ENCODE measurements at regions not wholly inside any gene's neighbourhood (a gene's known extent, or its start where the extent isn't known, plus 50 kb on each side); places are given as distances from the start of the nearest gene placed in this dataset.

DNA sequence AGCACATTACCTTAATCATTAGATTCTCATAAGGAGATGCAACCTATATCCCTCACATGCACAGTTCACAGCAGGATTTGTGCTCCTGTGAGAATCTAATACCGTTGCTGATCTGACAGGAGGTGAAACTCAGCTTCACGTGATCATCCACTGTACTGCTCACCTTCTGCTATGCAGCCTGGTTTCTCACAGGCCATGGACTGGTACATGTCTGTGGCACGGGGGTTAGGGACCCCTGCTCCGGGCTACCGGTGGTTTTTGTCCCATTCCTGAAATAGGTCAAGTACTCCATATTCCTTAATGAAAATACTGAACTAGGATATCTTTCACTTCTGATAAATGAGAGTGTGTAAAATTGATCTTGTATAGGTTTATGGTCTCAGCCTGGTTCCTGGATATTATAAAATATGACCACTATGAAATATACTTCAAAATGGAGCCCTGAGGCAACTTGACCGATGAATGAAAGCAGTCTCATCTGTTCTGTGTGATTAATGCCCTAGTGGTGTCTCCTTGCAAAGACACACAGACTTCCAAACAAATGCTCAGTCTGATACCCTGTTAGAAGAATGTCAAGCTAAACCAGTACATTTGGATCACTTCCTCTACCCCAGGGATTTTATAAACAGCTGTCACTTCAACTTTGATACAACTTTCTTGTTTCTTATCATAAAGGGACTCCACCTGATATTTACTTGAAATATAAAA, 492.9 kb upstream of the ANO3 start:
- no peak for DNase-seq
- TF ChIP-seq POLR2A (IDR thresholded peaks at IDR 0.05; ENCODE audit: low read length) (no peak), GATA1 (IDR thresholded peaks at IDR 0.05; ENCODE audit: low read depth, low read length) (no peak)

DNA sequence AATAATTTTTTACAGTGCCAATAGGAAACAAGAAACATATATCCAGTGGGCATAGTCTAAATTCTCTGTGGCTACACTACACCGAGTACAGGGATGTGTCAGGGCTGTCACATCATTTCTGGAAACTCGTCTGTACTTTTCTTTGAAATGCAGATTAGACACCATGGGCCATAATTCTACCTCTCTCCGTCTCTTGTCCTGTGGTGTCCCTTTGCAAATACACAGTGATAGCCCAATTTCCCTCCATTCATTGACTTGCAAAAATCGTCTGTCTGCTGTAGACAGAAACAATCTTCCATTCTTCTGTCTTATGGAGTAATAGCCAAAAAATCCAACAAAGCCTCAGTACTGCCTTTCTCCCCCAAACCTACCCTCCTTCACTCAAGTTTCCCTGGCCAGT, 487.1 kb upstream of the ANO3 start:
- no peak for DNase-seq
- TF ChIP-seq POLR2A (IDR thresholded peaks at IDR 0.05; ENCODE audit: low read length) = no peak
- TF ChIP-seq GATA1 (IDR thresholded peaks at IDR 0.05; ENCODE audit: low read depth, low read length) = no peak

DNA sequence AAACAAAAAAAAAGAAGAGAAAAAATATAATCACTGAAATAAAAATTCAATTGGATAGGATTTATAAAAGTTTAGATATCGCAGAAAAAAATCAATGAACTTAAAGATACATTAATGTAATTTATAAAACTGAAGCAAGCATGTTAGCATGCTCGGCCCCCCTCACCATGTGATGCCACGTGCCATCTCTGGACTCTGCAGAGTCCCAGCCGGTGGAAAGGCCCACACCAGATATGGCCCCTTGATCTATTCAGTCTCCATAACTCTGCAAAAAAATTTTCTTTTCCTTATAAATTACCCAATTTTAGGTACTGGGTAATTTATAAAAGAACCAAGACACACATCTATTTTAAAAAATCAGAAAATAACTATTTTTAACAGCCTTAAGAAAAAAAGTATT, 476.0 kb upstream of the ANO3 start:
- TF ChIP-seq GATA1 (IDR thresholded peaks at IDR 0.05; ENCODE audit: low read depth, low read length) (no peak), POLR2A (IDR thresholded peaks at IDR 0.05; ENCODE audit: low read length) (no peak)
- no peak for DNase-seq

DNA sequence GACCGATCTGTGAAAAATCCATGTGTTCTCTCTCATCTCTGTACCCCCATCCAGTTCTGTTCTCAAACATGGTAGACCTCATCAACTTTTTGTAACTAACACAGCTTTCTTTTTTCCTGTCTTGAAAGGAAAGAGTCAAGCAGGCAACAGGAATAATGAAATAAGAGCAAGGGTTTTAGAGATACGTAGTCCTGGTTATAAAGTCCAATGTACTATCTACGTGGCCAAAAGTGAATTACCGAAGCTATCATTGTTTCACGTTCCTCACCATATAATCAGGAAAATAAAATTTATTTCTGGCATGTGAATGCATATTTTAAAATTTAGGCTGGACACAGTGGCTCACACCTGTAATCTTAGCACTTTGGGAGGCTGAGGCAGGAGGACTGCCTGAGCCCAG, 472.2 kb upstream of the ANO3 start:
- no peak for TF ChIP-seq POLR2A (IDR thresholded peaks at IDR 0.05; ENCODE audit: low read length)
- TF ChIP-seq GATA1 (IDR thresholded peaks at IDR 0.05; ENCODE audit: low read depth, low read length) = no peak
- DNase-seq = no peak

DNA sequence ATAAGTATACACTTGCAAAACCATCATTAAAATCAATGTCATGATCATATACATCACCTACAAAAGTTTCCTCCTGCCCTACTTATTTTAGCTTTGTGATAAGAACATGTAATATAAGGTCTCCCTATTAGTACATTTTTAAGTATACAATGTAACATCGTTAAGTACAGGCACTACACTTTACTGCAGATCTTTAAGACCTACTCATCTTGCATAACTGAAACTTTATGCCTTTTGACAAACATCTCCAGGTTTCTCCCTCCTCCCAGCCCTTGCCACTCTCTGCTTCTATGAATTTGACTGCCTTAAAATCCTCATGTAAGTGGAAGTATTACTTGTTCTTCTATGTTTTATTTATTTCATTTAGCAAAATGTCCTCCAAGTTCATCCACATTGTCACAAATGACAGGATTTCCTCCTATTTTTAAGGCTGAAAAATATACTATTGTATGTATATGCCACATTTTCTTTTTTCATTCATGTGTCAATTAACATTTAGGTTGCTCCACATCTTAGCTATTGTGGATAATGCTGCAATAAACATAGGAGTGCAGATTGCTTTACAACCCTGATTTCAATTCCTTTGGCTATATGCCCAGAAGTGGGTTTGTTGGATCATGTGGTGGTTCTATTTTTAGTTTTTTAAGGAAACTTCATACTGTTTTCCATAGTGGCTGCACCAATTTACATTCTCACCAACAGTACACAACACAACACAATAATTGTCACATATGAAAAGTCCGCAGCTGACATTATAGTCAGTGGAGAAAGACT, 471.1 kb upstream of the ANO3 start:
- DNase-seq = no peak
- TF ChIP-seq POLR2A (IDR thresholded peaks at IDR 0.05; ENCODE audit: low read length) (no peak), GATA1 (IDR thresholded peaks at IDR 0.05; ENCODE audit: low read depth, low read length) (no peak)

DNA sequence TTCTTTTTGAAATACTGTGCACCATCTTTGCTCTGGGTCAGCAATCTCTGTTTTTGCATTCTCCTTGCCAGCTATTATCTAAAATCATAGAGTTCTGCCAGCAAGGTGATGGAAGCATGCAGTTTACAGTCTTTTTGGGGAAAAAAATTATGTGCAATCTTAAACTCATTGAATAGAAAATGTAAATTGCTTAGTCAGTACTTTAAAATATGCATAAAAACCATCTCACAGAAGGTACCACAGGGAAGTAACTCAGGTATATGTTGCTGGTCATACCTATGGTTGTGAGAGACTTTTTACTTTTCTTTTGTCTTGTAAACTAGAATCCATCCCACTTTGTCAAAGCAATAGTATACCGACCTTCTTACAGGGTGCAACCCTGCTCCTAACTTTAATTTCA, 469.8 kb upstream of the ANO3 start:
- DNase-seq = no peak

DNA sequence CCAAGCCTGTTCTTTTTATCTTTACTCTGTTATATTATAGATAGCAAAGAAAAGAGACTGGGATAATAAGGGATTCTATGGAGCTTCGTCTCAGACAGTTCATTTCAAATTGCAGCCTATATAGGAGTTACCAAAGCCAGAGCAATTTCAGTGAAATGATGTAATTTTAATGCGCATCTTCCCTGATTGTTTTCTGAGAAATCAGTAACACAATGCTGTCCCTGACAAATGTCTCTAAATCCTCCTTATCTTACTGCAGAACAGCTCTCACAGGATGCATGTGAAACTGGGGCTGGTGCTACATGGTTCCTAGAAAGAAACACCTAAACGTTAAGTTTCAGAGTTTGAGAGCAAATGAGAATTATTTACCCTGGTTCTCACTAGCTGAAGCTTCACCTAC, 467.9 kb upstream of the ANO3 start:
- no peak for TF ChIP-seq GATA1 (IDR thresholded peaks at IDR 0.05; ENCODE audit: low read depth, low read length)
- no peak for TF ChIP-seq POLR2A (IDR thresholded peaks at IDR 0.05; ENCODE audit: low read length)
- DNase-seq = no peak

More for the DNA sequence above, 469.8 kb upstream of the ANO3 start:
- no peak for TF ChIP-seq GATA1 (IDR thresholded peaks at IDR 0.05; ENCODE audit: low read depth, low read length)
- no peak for TF ChIP-seq POLR2A (IDR thresholded peaks at IDR 0.05; ENCODE audit: low read length)

DNA sequence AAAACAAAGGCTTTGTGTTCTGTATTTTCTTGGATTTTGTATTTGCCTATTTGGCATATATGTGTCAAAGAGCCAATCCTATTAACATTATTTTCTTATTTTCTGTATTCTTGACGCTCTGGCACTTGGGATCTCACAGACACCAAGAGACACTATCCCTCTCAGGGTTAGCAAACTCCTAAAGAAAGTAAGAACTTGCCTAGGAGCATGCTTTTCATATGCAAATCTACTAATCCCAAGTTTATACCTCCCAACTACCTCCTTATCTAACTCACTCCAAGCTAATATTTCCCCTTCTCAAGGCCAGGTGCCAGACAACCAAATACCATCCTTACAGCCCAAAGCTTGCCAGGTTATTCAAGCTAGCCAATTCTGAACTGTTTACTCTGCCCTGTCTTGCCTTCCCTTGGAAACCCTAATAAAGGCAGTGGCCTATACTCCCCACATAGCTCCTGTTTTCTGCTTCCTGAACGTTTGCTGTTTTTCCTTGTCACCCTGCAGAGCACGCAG, 455.4 kb upstream of the ANO3 start:
- TF ChIP-seq GATA1 (IDR thresholded peaks at IDR 0.05; ENCODE audit: low read depth, low read length) (no peak), POLR2A (IDR thresholded peaks at IDR 0.05; ENCODE audit: low read length) (no peak)
- no peak for DNase-seq

DNA sequence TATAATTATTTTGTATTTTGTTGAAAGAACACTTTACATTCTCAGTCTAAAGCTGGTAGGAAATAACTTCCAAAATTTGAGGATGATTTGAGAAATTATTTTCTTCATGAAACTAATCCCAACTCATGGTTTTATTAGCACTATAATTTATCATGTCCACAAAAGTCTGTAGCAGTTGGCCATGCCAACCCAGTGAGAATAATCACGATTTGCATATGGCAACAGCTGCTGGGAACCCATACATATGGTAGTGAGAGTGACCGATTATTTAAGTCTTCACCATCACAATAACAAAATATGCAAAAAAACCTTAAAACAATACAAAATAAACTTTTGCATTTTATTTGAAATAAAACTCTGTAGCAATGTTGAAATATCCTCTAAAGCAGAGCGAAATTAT, 445.9 kb upstream of the ANO3 start:
- DNase-seq = no peak
- TF ChIP-seq POLR2A (IDR thresholded peaks at IDR 0.05; ENCODE audit: low read length) (no peak), GATA1 (IDR thresholded peaks at IDR 0.05; ENCODE audit: low read depth, low read length) (no peak)

DNA sequence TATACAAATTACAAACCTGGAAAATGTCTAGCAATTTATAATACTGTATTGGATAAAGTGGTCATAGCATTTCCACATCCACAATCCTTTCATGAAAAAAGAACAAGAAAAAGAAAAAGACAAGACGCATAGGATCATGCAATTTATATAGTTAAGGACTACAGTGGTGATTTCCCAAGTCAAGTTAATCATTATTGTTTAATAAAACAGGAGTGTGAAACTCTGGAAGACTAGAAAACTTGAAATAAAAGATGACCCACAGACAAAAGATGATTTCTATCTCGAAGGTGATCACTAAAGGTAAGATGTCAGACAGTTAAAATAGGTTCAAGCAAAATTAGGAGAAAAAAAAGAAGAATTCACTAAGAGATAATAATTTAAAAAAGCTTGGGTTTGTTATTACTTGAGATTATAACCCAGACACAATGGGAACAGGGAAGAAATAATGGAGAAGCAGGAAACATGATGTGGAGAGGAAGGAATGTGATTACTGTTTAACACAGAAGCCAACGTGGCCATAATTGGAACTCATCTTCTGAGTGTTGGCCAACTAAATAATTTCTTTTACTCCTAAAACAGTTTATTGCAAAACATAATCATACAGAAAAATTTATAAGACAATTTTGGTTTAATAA, 441.2 kb upstream of the ANO3 start:
- DNase-seq = no peak
- no peak for TF ChIP-seq GATA1 (IDR thresholded peaks at IDR 0.05; ENCODE audit: low read depth, low read length)
- TF ChIP-seq POLR2A (IDR thresholded peaks at IDR 0.05; ENCODE audit: low read length) = no peak

DNA sequence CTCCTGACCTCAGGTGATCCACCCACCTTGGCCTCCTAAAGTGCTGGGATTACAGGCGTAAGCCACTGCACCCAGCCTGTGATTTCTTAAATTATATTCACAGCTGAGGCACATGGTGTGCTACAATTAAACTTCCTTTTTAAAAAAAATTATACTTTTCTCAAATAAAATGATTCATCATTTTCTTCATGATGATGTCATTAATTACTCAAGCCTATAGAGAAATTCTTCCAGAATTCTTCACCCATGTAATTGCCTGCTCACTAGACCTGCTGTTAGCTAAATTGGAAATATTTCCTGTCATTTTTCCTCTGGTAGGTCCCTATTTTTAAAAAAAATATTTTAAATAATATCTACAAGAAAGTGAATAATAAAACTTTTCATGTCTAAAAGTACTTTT, 440.0 kb upstream of the ANO3 start:
- DNase-seq = no peak
- TF ChIP-seq POLR2A (IDR thresholded peaks at IDR 0.05; ENCODE audit: low read length) (no peak), GATA1 (IDR thresholded peaks at IDR 0.05; ENCODE audit: low read depth, low read length) (no peak)

DNA sequence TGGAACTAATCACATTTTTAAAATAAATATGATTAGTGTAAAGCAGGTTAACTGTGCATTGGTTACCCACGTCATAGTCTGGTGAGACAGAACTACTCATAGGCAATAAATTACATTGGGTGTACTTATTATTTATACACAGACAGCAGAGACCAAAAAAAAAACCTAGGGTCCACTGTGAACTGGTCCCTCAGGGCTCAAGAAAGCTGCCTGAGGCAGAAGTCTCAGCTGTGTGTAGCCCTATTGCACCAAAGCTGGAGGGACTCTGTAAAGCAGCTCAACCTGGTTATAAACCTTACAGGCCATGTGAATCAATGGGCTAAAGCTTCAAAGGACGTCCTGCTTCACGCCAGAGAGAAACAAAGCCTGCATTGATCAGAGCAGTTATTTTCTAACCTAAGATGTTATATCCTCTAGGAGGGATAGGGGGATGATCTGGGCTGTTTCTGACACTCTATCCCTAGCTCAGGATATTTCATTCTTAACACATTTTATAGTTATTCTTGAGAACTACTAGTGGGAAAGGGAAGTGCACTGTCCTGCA, 432.2 kb upstream of the ANO3 start:
- TF ChIP-seq POLR2A (IDR thresholded peaks at IDR 0.05; ENCODE audit: low read length) = no peak

DNA sequence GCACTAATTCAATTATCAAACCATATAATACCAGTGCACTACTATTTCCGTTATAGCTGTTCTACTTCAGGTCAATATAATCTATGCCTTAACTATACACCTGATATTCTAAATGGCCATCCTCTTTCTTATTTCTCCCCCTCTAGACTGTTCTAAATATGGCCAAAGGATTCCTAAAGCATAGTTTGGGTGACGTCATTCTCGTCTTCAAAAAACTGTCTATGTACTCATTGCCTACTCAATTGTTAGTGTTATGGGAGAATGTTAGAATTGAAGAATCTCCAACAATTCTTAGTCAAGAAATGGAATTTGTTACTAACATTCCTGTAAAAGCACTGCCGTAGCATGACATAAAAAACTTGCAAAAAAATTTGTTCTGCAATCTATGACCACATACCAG, 431.1 kb upstream of the ANO3 start:
- DNase-seq = no peak
- TF ChIP-seq GATA1 (IDR thresholded peaks at IDR 0.05; ENCODE audit: low read depth, low read length) (no peak), POLR2A (IDR thresholded peaks at IDR 0.05; ENCODE audit: low read length) (no peak)

More for the DNA sequence above, 432.2 kb upstream of the ANO3 start:
- no peak for DNase-seq

DNA sequence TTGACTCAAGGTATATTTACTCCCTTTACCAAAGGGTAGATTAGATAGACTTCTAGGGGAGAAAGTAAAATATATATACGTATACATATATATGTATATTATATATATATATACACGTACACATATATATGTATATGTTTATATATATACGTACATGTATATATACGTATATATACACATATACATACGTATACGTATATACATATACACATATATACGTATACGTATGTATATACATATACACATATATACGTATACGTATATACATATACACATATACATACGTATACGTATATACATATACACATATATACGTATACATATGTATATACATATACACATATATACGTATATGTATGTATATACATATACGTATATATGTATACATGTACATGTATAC, 430.5 kb upstream of the ANO3 start:
- no peak for DNase-seq
- no peak for TF ChIP-seq GATA1 (IDR thresholded peaks at IDR 0.05; ENCODE audit: low read depth, low read length)
- no peak for TF ChIP-seq POLR2A (IDR thresholded peaks at IDR 0.05; ENCODE audit: low read length)

All from erythroblast (primary cell).